ENCODE measurements at regions not wholly inside any gene's neighbourhood (a gene's known extent, or its start where the extent isn't known, plus 50 kb on each side); places are given as distances from the start of the nearest gene placed in this dataset.
"Not testable (repeated sequence)": the region's sequence is repeated elsewhere in the genome, so short reads cannot be mapped to it uniquely, and the experiment has no call there.

- no peak for DNase-seq
These were observed 78.8 kb downstream of the SOX1 start for GRCh38 chr13:112145551-112146360.

GRCh38 chr13:112150352-112150751, 83.4 kb downstream of the SOX1 start:
- DNase-seq = no peak

- DNase-seq = no peak
These were observed 85.9 kb downstream of the SOX1 start for GRCh38 chr13:112152846-112153245.

GRCh38 chr13:112153364-112153763, 86.4 kb downstream of the SOX1 start:
- no peak for DNase-seq

- DNase-seq = no peak
These were observed 86.9 kb downstream of the SOX1 start for GRCh38 chr13:112153846-112154245.

DNA sequence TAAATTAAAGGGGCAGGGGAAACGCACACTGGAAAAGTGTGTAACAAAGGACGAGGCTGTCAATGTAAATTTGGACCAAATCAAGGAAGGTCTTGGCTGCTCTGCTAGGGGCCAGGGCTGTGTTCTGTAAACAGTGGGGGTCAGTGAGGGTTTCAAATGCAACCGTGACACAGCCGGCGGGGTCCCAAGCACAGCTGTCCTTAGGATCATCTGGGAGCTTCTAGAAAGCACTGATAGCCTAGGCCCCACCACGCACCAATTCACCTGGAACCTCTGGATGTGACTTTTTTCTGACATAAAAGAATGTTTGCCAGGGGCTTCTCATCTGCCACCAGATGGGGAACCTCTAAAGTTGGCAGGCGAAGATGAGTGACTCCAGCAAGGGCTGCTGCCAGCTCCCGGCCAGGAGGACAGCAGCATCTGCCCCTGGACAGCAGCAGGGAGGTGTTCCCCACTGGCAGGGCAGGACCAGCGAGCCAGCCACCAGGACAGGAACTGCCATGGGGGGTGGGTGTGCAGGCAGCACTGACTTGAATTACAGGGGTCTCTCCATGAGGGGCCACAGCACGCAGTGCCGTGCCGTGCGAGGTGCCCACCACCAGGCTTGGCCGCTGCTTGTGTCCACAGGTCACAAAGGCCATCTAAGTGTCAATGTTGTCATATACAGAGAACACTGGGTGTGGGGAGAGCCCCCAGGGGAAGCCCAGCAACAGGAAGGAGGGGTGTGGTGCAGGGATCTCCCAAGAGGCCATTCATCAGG, 87.5 kb downstream of the SOX1 start:
- DNase-seq = no peak

DNA sequence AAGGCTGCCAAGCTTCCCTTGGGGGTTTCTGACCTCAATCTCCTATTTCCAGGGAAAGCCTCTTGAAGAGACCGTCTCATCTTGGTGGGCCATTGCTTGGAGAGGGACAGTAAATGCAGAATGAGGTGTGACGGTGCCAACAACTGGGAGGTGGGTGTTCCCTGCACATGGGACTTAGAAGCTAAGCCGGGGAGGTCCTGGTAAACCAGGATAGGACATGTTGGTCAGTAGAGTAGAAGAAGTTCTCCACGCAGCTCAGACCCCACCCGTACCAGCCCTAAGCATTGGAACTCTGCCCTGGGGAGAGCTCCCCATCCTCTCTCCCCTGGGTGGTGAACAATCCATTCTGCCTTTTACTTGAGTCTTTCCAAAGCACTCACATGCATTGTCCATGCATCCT, 92.0 kb downstream of the SOX1 start:
- DNase-seq = no peak

DNA sequence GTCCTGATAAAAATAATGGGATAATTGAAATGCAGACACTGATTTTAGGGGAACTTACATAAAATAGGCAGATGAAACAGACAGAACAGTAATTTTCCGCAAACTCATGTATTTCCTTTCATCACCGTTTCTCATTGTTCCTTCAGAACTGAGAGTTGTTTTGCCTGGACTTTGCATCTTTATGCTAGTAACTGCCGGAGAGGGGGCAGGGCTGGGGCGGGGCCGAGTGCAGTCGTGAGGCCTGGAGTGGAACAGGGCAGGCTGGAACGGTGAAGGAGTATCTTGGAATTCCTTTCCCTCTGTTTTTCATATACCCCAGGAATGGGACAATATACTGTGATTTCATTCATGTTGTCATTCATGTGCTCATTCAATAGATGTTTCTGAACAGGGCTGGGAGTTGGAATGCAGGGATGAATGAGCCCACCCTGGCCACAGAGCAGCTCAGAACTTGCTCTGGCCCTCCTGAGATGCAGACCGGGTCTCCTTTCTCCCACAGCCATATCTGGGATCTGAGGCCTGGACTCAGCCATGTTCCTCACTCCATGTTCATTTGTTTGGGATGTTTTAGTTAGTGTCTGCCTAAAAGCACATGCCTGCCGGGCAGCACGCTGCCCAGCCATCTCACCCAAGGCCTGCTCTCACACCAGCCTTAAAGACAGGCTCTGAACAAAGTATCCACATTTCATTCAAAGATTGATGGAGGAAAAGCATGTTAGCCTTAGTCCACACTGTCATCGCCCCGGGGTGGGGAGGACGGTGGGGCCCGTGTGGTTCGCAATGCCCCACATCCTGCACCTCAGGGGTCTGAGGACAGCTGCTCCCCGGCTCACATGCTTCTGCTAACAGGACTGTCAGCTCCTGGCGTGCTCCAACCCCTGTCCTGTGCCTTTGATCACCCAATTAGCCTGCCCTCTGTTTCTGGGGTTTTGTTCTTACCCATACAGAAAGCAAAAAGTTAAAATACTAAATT, 92.9 kb downstream of the SOX1 start:
- DNase-seq = no peak

DNA sequence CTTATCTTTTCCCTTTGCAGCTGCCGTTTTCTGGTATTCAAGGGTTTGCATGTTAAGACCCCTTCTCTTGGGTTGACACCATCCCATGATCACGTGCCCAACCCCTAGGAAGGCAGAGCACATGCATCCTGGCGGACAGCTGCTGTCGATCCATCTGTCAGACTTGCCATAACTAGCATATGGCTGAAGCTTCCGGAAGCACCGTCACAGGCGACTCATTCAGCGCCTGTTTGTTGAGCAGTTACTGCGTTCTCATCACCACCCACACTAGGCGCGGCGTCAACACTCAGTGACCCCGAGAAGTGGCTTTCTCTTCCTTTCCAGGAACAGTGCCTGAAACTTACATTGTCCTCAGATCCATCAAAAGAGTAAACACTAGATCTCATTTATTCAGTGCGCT, 93.6 kb downstream of the SOX1 start:
- no peak for DNase-seq

DNA sequence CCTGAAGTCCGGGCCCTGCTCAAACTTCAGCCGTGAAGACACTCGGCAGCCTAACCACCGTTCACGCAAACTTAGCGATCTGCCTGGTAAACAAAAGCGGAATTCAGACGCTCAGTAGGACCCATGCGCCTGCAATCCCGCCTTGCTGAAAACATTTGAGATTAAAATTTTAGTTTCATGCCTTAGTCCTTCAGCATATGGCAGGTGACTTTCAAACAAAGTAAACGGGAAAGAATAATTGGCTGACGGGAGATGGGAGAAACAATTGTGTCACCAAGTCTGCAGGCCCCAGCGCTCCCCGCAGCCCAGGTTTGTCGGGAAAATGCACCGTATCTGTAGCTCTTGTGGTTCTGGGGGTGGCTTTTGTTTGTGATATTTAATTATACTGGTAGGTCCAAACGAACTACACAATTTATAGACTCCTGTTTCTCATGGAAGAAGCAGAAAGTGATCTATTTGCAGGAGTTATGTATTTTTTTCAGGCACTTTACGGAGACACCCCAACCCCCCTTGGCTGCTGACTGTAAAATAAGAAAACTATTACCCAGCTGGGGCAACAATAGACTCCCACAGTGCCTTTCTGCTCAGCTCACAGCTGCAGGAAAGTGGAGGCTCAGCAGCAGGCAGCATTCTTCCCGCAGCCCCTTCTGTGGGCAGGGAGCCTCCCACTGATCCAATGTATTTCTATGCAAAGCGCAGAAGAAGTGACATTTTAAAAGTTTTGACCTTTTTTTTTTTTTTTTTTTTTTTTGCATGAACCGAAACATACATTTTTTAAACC, 94.8 kb downstream of the SOX1 start:
- no peak for DNase-seq

- DNase-seq = not testable (repeated sequence)
These were observed 97.0 kb downstream of the SOX1 start for GRCh38 chr13:112163691-112164660.

DNA sequence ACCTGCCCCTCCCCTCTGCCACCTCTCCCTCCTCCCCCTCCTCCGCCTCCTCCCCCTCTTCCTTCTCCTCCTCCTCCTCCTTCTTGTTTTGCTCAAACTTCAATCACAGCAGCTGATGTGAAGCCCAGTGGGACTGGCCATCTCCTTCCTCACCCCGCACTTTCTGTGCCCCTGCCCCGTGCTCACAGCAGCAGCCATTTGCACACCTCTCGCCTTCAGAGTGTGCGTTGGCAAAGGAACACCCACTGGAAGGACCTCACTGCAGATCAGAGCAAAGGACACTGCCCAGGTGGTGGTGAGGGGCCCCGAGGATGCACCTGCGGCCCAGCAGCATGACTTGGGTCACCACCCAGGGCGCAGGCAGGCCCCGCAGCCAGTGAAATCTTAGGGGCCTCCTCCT, 98.8 kb downstream of the SOX1 start:
- no peak for DNase-seq

GRCh38 chr13:112168761-112169160, 101.8 kb downstream of the SOX1 start:
- DNase-seq = no peak

- no peak for DNase-seq
These were observed 103.2 kb downstream of the SOX1 start for GRCh38 chr13:112169941-112170822.

- DNase-seq = no peak
These were observed 104.0 kb downstream of the SOX1 start for GRCh38 chr13:112170823-112171569.

DNA sequence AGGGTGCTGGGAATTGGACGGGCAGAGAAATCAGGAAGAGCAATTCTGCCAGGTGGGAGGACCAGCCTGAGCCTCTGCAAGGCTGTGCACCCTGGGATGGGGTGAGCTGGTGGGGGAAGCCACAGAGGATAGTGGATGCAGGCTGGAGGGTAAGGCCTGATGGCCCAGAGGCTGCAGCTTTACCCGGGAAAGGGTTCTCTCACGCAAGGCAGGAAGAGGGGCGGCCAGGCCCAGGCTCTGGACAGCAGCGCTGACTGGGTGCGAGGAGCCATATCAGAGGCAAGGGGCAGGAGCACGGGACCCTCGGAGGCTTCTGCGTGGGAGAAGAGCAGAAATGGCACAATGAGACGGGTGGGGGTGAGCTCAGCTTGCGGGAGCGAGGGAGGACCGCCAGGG, 104.6 kb downstream of the SOX1 start:
- DNase-seq = no peak

- no peak for DNase-seq
These were observed 105.1 kb downstream of the SOX1 start for GRCh38 chr13:112172017-112172416.

GRCh38 chr13:112172641-112173251, 105.8 kb downstream of the SOX1 start:
- no peak for DNase-seq

Data from inflammatory macrophage (primary cell).